IMR-90 (cell line): ENCODE measurements at regions not wholly inside any gene's neighbourhood (a gene's known extent, or its start where the extent isn't known, plus 50 kb on each side); places are given as distances from the start of the nearest gene placed in this dataset.

ENCODE experiments used
- CEBPB ChIP-seq: IDR thresholded peaks from 2 replicates; pipeline ENCODE4 v1.6.1; 2012; ENCODE audit warnings: low read depth, low read length, improper control_type of control experiment
- CTCF ChIP-seq: conservative IDR thresholded peaks from 2 replicates; pipeline ENCODE4 v1.5.1; 2012; ENCODE audit warnings: mild to moderate bottlenecking, low read depth, low read length, improper control_type of control experiment
- FOS ChIP-seq: fragments of 150-350 bp; IDR thresholded peaks from 2 replicates; pipeline ENCODE4 v1.6.1; 2016; ENCODE audit warnings: low read depth, low read length
- MAFK ChIP-seq: IDR thresholded peaks from 2 replicates; pipeline ENCODE4 v1.6.1; 2012; ENCODE audit warnings: low read depth, low read length, improper control_type of control experiment
- MAZ ChIP-seq: IDR thresholded peaks from 2 replicates; pipeline ENCODE4 v1.6.1; 2012; ENCODE audit warnings: low read depth, mild to moderate bottlenecking, low read length, improper control_type of control experiment, moderate library complexity, borderline replicate concordance
- MXI1 ChIP-seq: IDR thresholded peaks from 2 replicates; pipeline ENCODE4 v1.6.1; 2012; ENCODE audit warnings: low read depth, mild to moderate bottlenecking, low read length, moderate library complexity, borderline replicate concordance
- POLR2A ChIP-seq: IDR thresholded peaks from 2 replicates; pipeline ENCODE4 v1.6.1; 2012; ENCODE audit warnings: mild to moderate bottlenecking, low read depth, low read length
- RAD21 ChIP-seq: IDR thresholded peaks from 2 replicates; pipeline ENCODE4 v1.6.1; 2012; ENCODE audit warnings: low read length, improper control_type of control experiment
- SMC3 ChIP-seq: fragments of 150-350 bp; IDR thresholded peaks from 2 replicates; pipeline ENCODE4 v1.6.1; 2016; ENCODE audit warnings: low read depth, mild to moderate bottlenecking, antibody characterized with exemption, low read length, moderate library complexity
- TF ChIP-seq, protein P1 (sequence below): fragments of 150-350 bp; IDR thresholded peaks from 2 replicates; pipeline ENCODE4 v1.6.1; 2017; ENCODE audit warnings: mild to moderate bottlenecking, antibody characterized with exemption, low read length, low read depth

DNA sequence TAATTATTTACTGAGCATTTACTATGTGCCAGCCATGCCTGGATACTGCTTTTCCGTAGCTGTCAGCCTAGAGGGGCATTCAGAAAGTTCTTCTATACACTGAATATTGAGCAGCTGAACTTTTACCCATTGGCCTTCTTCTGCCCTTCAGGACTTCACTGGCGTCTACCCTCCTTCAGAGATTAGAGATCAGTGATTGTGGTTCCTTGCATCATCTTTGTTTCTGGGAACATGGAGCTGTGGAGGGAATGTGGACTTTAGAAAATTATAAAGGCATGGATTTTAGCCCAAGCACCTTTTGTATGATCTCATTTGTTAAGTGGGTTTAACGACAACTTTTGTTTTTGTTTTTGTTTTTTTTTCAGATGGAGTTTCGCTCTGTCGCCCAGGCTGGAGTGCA, 58.7 kb upstream of the POU3F1 start:
- TF ChIP-seq CTCF (no peak), FOS (no peak), SMC3 (no peak), MAZ (no peak), POLR2A (no peak), RAD21 (no peak), CEBPB (no peak), MAFK (no peak), MXI1 (no peak)
- TF ChIP-seq, protein P1, sequence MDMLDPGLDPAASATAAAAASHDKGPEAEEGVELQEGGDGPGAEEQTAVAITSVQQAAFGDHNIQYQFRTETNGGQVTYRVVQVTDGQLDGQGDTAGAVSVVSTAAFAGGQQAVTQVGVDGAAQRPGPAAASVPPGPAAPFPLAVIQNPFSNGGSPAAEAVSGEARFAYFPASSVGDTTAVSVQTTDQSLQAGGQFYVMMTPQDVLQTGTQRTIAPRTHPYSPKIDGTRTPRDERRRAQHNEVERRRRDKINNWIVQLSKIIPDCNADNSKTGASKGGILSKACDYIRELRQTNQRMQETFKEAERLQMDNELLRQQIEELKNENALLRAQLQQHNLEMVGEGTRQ, result no peak
